Bone marrow (tissue), 2 donors: ENCODE measurements at regions not wholly inside any gene's neighbourhood (a gene's known extent, or its start where the extent isn't known, plus 50 kb on each side); places are given as distances from the start of the nearest gene placed in this dataset.
A peak's percentile ranks its signal among the peaks of the same experiment; 100 is the strongest.

ENCODE experiments used
- DNase-seq, 2 donors: peaks; one replicate each; lab custom pipeline; 2025; lab: John Stamatoyannopoulos, UW

DNA sequence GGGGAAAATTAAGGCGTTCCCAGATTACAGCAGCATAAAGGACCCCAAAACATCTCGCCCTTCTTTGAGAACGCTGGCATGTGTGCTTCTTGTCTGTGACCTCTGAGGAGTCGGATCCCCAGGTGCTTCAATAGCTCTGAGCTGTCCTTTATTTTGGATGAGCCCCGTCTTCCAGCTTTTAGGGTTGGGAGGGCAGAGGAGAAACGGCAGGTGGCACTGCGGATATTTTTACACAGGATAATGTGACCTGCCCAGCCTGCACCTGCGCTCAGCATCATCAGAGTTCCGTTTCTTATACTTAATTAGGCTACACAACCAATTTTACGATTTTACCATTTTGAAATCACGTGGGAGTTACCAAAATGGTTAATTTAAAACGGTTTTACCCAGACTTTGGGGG is 147.7 kb upstream of the RPS6KA2 start:
- DNase-seq: no peak

DNA sequence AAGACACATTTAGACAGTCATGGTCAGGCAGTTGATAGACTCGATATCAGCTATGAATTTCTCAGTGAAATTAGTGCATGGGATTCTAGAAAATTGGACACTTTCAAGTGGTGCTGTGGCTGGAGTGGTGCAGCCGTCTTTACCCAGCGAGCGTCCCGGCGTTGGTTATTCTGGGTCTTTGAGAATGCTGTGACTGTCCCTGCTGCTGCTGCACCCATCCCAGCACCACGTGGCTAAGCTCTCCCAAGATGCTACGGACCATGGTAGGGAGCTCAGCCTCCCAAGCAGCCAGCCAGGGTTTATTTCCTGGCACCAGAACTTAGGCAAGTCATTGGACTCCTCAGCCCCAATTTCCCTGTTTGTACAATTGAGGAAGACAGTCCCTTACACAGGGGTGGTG is 147.2 kb upstream of the RPS6KA2 start:
- no peak for DNase-seq

DNA sequence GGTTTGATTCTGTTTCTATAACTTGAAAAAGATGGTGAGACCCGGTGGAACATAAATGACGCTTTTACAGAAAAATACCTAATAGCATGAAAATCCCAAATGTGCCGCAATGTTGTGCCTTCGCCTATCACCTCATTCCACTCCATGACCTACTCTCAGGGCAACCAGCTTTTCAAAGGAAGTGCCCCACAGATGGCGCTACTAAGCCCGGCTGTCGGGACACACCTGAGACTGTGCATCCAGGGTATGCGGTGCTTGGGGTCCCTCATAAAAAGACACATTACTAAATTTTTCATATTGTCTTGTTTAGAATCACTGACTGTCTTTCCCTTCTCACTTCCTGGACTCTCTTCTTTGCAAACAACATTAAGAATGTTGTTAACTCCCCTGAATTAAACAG is 145.5 kb upstream of the RPS6KA2 start:
- no peak for DNase-seq

DNA sequence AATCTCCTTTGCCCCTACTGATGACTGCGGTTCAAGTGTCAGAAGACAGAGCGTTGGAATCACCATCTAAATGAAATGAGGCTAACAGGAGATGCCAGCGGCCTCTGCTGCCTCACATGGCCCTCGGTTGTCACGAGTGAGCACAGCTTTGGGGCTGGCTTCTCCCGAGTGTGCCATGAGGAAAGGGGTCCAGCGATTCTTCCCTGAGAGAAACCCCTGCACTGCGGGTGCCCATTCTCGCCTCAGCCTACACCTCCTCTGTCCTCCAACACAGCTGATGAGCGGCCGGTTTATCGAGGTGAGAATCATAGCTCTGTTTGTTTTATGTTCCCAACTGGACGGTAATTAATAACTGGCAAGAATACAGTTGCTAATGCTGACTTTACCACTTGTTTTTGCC is 144.7 kb upstream of the RPS6KA2 start:
- no peak for DNase-seq

DNA sequence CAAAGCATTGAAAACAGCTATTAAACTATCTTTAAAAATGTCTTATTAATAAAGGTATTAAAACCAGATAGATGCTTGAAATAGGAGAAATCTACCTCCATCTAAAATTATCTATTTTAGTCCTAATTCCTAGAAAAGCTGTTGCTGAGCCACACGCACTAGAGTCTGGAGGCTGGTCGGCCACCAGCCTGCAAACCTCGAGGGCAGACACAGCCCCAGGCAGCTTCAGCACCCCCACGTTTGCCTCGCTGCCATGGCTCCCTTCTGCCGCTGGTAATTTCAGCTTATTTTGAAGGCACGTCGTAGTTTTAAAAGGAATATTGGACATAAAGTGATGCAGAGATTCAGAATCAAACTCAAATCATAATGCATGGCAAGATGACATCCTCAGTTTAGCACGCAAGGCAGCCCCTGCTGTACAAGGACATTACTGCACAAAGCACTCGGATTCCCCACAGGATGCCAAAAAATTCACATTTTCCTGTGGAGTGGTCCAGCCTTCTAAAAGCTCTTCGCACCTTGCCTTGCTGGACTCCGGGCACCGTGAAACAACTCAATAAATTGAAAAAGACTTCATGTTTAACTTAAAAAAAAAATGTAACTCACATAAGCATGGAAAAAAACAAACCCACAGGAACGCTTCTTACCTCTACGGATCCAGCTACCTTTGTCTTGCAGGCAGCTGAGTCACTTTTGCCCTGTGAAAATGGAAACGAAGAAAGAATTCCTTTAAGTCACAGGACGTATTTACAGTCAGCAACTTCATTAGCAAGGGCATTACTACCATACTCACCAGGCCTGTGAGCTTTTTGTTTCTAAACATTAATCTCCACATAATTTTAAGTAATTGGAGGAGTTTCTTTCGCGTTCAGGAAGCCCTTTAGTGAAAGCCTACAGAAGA is 143.4 kb upstream of the RPS6KA2 start:
- DNase-seq: no peak

DNA sequence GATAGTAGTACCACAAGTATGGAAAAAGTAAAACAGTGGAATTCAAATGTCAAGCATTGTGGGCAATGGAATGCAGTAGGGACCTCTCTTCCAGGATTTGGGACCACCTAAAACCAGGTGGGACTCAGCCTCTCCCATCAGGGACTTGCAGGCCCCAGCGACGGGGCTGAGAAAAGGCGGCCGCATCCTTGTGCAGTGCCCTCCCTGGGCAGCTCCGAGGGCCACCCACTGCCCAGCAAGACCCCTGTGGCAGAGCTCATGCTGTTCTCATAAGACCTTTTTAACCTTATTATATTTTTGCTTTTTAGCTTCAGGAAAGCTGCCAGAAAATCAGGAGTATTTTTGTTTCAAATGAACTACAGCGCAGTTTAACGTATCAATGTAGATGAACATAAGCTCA is 142.6 kb upstream of the RPS6KA2 start:
- DNase-seq: no peak

DNA sequence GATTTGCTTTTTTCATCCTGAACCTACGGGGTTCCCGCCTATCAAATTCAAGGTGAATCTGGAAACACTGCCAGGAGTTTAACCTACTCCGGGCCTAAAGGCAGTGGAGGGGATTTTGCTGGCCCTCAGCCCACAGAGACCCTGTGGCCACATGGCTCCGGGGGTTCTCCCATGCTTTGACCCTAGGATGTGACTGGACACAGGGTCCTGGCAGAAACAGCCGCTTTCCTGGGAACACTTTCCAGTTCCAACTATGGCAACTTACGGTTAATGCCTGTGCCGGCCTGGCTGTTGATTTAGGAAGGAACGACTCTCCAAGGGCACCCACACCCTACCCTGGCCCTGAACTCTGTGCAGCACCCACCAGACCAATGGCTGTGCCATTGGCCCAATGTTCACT is 141.7 kb upstream of the RPS6KA2 start:
- DNase-seq: no peak

DNA sequence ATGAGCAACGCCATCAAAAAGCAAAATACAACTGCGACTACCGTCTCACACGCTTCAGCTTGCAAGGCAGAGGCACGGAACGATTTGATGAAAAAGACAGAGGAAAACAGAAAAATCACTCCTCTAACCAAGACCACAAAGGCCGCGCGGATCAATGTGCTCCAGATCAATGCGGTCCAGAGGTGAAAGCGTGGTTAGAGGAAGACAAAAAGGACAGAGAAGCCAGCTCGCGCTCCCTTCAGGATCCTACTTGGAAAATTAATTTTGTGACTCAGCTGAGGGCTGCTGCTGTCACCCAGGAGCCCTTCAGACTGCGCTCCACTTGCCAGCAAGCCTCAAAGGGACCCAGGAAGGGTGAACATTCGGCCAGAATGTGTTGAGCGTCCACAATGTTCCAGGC is 140.2 kb upstream of the RPS6KA2 start:
- no peak for DNase-seq

DNA sequence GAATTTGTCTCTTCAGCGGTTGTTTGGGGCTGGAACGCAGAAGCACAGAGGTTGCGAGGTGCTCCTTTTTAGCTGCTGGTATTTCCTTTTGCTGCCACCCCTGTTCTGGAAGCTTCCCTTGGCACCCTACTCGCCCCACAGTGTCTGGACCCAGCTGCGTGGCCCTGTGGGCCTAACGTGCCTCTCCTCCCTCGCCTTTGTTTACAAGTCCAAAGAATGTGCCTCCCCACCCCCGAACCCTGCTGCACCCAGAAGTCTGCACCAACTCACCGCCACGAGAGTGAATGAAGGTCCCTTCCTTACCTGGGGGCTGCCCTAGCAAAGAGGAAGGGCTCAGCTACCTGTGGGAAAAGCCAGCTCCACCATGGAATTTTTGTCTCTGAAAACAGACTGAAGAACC is 139.7 kb upstream of the RPS6KA2 start:
- DNase-seq: no peak

DNA sequence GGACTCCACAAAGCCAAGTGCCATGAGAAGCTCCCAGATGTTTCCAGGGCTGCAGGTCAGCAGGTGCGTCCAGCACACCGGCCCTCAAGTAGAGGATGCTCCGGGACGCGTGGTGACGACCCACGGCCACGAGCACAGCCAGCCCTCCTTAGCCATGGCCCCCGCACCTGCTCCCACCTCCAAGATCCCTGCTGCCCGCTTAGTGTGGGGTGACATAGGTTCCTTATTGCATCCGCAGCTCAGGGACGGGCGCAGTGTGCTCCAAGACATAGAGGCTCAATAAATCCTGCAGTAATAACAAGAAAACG is 138.1 kb upstream of the RPS6KA2 start:
- DNase-seq: no peak

DNA sequence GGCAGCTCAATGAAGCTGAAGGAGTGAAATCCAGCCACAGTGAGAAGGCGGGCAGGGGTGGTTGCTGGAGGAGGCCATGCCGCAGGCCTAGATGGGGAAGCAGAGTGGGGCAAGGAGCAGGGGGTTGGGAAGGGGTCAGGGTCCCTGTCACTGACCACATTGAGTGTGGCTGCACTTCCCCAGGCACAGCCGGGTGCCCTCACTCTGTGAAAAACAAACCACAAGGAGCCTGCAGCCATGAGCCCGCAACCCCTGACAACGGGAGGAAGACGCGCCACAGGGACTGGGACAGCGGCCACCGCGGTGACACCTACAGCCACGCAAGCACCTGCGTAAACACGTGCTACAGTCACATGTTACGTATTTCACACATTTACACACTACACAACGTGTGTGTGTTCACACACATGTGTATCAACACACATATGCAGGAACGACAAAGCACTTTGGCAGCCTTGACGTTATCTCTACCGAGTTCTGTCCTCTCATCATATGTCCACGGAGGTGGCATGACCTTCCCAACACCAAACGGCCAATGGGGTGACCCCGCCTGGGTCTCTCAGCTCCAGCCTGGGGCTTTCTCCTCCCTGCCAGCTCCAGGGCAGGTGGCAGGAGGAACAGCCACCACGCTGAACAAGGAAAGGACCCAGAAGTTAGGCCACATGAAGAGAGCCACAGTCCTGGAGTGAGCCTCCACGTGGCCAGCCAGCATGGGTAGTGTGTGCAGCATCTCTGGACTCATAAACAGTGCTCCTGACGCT is 137.6 kb upstream of the RPS6KA2 start:
- no peak for DNase-seq

DNA sequence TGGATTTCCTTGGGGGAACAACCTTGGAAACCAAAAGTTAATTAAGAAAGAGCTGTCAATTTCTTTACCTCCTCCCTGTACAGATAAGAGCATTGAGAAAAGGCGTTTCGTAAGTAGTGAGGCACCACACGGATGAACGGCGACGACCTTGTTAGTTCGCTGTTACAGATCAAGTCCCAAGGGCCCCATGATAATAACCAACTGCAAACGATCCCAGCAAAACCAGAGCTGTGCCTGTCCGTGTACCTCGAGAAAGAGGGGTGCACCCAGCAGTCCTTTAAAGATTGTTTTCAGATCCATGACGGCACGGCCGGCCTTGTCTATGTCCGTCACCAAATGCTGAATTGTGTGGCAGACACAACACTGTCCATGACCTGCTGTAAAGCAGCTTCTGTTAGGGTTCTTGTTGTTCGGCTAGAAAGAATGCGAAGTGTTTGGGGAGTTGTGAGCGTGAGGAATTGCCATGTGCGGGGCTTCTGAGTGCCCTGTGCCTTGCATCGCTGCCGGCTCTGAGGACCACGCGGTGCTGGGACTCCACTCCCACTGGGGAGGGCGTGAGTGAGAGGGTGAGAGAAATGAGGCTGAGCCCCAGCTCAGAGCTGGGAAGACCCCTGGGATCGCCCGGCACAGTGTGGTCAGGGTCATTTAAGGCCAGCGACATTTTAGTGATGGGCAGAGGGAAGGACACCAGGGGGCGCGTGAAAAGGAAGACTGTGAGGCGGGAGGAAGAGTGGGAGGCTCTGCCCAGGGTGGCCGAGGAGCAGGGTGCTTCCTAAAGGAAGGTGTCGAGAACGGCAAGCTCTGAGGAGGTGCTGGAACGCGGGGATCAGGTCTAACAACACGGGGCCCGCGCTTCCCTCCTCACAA is 136.8 kb upstream of the RPS6KA2 start:
- DNase-seq: peak in 1 of 2 donors; percentile 1

DNA sequence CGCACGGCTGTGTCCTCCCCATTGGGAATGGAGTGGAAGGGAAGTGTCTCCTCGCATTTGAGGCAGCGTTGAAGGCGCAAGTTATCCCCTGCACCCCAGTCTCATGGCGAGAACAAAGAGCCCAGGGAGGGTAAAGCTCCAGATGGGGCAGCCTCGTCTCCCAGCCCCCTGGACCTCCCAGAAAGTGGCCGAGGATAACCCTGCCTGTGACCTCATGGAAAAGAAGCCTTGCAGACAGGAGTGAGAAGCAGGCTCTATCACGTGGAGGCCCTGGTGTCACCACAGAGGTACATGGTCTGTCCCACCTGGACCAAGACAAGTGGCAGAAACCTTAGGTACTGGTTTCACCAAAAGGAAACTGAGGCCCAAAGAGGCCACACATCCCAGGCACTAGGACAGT is 134.8 kb upstream of the RPS6KA2 start:
- no peak for DNase-seq

DNA sequence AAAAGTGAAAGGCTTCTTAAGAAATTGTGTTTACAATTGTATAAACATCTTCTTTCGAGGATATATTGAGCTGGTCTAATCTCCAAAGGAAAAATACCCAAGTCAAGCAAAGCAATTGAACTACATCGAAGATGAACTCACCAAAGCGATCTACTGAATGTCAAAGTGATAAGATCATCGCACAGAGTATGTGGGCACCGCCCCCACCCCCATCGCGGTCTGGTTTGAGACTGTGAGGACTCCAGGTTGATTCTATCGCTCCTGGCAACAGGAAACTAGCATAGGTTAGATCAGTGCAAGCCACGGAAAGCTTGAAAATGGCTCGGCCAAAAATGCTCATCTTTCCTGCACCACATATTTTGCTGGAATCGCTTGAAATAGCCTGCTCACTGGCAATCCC is 133.2 kb upstream of the RPS6KA2 start:
- DNase-seq: no peak

DNA sequence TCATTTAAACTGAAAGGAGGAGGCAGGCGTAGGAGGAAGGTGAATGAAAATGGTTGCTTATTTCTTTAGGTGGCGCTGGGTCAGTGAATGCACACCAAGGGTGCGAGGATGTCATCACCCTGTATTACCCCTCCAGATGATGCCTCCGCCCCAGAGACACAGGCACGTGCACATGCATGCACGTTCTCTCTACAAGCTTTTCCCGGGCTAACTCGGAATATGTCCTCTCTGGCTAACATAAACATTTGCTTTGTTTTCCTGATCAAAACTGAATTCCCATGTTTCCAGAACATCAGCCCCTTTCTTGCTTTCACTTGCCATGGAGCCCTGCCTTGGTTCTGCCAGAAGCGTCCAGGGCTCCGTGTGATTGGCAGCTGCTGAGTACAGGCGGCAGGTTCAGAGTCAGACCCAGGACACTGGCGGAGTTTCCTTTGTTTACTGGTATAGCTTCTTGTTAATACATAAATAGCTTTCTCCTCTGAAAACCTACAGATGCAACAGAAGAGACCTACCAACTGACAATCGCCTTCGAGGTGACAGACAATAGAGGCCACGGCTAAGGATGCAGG is 131.2 kb upstream of the RPS6KA2 start:
- DNase-seq: no peak

DNA sequence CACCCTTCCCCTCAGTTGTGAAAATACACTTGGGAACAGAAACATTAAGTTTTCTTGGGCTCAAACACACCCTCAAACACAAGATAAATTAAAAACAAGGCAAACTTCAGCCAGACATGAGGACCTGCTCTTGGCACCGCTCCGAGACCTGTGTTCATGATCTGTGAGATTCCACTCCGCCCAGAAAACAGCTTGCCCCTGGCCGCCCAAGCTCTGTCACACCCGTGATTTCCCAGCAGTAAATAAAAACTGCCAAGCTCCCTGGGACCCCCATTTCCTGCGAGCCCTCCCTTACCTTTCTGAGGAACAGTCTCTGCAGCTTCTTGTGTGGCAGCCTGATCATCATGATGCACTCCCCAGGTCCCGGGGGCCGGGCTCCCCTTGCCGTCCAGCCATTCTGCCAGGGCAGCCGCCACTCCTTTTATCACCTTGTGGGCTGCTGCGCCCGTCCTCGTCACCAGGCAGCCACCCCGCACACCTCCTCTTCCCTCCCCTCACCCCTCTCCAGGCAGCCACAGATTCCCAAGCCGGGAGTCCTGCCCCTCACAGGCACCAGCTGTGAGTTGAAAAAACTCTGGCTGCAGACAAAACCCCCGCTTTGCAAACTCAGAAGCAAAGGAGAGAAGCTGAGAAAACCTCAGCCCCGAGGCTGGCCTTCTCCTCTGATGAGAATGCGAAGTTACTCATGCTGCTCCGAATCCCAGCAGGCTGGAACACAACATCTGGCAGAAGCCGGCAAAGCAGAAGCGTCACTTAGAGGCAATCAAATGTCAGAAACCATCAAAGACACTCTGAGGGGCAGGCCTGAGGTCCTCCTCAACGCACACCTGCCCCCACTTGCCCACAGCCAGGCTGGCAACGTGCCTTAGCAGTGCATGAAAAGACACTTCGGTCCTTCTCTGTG is 130.4 kb upstream of the RPS6KA2 start:
- no peak for DNase-seq

DNA sequence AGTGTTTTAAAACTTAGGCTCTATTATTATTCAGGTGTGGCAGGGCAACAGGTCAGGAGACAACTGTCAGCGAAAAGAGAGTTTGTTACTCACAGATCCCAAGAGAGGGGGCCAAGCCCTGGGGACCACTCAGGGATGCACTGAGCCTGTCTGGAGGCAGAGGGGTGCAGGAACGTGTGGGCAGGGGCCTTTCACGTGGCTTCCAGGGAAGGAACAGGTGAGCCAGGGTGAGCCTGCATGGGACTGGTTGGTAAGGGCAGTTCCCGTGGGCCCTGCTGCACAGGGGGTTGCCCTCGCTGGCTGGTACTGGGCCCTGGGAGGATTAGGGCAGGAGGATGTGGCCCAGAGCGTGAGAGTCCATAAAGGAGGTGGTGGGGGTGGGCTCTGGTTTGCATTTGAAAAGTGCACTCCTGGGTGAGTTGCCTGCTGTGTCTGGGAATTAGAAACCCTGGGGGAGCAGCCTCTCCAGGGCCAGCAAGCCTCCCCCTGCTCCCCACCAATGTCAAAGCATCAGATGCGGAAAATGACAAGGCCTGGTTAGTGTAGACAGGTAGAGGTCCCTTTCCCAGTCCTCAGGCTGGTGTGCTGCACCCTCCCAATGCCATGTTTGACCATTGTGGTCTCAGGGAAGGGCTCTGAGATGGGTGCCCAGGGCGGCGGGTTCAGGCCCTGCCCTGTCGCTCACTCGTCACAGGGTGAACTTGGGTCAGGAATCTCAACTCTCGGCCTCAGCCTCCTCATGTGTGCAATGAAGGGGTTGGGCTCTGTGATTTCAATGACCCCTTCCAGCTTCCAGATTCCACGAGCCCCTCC is 127.4 kb upstream of the RPS6KA2 start:
- DNase-seq: no peak

DNA sequence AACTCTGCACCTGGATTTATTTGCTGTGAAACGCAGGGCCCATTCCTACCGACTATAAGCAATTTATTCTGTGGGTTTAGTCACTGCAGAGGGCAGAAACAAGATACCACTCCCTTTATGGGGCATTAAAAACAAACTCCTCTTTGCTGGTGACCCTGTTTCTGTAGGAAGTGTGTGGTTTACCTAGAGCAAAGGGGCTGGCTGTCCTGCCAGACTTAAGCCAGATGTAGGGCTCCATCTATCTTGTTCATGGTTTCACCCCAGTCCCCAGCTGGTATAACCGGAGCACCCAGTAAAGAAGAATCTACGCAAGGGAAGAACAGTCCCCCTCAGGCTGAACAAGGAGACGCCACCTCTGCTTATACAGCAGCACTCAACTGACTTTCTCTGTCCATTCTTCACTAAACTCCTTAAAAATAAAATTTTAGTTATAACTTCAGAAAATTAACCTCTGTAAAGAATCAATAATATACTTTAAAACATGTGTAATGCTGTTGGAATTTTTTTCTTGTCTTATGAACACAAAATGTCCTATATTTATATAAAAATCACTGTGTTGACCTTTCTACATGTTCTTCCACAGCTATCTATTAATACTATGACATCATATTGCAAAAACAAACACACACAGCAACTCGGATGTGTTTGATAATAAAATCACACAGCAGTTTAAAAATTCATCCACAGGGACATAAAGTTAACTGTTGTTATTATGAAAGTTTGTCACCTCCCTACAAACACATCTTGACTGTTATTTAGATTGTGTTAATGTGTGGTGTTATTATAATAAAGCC is 126.1 kb upstream of the RPS6KA2 start:
- DNase-seq: no peak

DNA sequence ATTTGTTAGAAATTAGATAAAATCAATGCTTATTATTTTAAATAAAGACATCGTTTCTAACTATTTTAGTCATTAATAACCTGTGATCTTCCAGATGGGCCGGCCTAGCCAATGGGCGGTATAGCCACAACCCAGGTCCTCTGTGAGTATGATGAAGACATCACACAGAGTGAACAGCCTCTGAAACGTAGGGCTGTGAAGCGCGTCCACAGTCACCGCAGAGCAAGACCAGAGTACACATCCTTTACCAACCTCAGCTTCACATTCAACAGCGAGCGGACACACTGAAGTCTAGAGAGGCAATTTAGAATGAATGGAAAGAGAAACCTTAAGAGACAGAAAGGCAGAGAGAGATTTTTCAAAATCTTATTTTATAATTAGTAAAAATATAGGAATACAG is 125.0 kb upstream of the RPS6KA2 start:
- DNase-seq: no peak
